Uterus (tissue), 2 donors: ENCODE measurements at regions not wholly inside any gene's neighbourhood (a gene's known extent, or its start where the extent isn't known, plus 50 kb on each side); places are given as distances from the start of the nearest gene placed in this dataset.

ENCODE experiments used
- POLR2A ChIP-seq, 2 donors: fragments of 450-650 bp; IDR thresholded peaks; one replicate each; pipeline ENCODE4 v1.6.1; 2016; ENCODE audit warnings: antibody characterized with exemption in 2 of 2, mild to moderate bottlenecking in 1 of 2, moderate library complexity in 1 of 2
- TF ChIP-seq, protein P1 (sequence below), 4 experiments: fragments of 200-600 bp in 2 of 4; fragments of 450-650 bp in 2 of 4; sonication (generic) in 2 of 4; IDR thresholded peaks; one replicate each; pipeline ENCODE4 v1.5.1; 2016 to 2019; ENCODE audit warnings: antibody characterized with exemption in 4 of 4, mild to moderate bottlenecking in 2 of 4, moderate library complexity in 1 of 4

DNA sequence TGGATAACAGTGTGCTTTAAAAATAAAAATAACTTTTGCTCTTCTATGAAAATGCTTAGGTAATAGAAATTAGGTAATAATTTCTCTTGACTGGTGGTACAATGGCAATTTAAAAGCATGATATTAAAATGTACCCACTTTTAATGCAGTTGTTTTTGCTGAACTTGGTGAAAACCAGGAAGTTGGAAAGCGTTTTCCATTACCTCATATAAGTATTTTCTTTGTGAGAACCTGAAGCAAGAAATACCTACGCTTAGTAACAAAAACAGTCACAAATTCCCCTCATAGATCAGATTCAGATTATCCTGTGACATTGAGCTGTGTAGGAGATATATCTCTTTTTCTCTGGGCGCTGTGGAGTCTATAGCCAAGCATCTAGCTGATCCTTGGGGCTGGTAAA lies 689.0 kb upstream of the FZD8 start:
- TF ChIP-seq, protein P1, sequence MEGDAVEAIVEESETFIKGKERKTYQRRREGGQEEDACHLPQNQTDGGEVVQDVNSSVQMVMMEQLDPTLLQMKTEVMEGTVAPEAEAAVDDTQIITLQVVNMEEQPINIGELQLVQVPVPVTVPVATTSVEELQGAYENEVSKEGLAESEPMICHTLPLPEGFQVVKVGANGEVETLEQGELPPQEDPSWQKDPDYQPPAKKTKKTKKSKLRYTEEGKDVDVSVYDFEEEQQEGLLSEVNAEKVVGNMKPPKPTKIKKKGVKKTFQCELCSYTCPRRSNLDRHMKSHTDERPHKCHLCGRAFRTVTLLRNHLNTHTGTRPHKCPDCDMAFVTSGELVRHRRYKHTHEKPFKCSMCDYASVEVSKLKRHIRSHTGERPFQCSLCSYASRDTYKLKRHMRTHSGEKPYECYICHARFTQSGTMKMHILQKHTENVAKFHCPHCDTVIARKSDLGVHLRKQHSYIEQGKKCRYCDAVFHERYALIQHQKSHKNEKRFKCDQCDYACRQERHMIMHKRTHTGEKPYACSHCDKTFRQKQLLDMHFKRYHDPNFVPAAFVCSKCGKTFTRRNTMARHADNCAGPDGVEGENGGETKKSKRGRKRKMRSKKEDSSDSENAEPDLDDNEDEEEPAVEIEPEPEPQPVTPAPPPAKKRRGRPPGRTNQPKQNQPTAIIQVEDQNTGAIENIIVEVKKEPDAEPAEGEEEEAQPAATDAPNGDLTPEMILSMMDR (IDR thresholded peaks at IDR 0.05), result no peak
- TF ChIP-seq POLR2A (IDR thresholded peaks at IDR 0.05), result no peak
